Cardiac fibroblast (primary cell): ENCODE measurements at regions not wholly inside any gene's neighbourhood (a gene's known extent, or its start where the extent isn't known, plus 50 kb on each side); places are given as distances from the start of the nearest gene placed in this dataset.

Experiments used
- DNase-seq, 2 donors: peaks; one replicate each; pipeline versions ENCODE4 v3.0.0 to v3.0.0-alpha.2; 2010; ENCODE audit warnings: low read depth in 2 of 2
- H3K4me3 ChIP-seq, 2 donors: replicated peaks in 1 of 2; 1 replicate in 1 of 2; 2 replicates in 1 of 2; pipeline ENCODE4 v1.5.1; 2011; ENCODE audit warnings: low read depth in 2 of 2, low read length in 2 of 2, mild to moderate bottlenecking in 2 of 2, moderate library complexity in 1 of 2
- TF ChIP-seq, protein P1 (sequence below): IDR thresholded peaks from one replicate; pipeline ENCODE4 v1.5.1; 2011; ENCODE audit warnings: low read depth, mild to moderate bottlenecking, low read length, inconsistent platforms

DNA sequence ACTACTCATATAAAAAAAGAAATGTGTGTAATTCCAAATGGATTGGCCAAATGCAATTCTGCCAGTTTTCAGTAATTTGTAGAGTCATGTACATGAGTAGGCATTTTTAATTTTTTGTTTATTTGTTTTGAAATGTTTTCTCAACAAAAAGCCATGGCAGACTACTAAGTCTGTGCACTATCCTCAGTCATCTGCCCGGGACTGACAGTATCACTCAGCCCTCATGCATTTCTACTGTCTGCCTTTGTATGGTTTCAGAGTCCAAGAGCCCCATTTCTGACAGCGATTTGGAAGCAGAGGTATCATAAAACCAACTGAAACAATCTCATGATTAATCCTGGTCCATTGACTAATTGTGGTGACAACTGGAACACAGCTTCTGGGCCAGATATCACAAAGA is 109.9 kb upstream of the NYAP2 start:
- no peak for DNase-seq
- TF ChIP-seq, protein P1, sequence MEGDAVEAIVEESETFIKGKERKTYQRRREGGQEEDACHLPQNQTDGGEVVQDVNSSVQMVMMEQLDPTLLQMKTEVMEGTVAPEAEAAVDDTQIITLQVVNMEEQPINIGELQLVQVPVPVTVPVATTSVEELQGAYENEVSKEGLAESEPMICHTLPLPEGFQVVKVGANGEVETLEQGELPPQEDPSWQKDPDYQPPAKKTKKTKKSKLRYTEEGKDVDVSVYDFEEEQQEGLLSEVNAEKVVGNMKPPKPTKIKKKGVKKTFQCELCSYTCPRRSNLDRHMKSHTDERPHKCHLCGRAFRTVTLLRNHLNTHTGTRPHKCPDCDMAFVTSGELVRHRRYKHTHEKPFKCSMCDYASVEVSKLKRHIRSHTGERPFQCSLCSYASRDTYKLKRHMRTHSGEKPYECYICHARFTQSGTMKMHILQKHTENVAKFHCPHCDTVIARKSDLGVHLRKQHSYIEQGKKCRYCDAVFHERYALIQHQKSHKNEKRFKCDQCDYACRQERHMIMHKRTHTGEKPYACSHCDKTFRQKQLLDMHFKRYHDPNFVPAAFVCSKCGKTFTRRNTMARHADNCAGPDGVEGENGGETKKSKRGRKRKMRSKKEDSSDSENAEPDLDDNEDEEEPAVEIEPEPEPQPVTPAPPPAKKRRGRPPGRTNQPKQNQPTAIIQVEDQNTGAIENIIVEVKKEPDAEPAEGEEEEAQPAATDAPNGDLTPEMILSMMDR: no peak
- no peak overlapping the region for H3K4me3 ChIP-seq

DNA sequence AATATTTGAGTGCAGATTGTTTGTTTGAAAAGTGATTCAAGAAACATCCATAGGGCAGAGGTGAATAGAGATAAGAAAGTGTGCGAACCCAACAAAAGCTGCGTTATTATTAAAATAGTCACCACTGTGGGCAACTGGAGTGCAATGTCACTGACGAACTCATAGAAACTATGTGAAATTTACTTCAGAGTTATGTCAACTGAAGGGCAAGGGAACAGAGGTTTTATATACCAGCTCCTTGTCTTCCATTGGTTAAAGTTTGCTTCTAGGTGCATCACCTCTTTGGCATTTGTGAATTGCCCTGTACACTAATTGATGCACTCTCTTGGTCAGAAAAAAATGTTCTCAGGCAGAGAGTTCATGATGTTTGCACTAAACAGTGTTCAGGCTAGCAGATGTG is 110.5 kb upstream of the NYAP2 start:
- DNase-seq: no peak
- no peak overlapping the region for H3K4me3 ChIP-seq
- TF ChIP-seq, protein P1: no peak

DNA sequence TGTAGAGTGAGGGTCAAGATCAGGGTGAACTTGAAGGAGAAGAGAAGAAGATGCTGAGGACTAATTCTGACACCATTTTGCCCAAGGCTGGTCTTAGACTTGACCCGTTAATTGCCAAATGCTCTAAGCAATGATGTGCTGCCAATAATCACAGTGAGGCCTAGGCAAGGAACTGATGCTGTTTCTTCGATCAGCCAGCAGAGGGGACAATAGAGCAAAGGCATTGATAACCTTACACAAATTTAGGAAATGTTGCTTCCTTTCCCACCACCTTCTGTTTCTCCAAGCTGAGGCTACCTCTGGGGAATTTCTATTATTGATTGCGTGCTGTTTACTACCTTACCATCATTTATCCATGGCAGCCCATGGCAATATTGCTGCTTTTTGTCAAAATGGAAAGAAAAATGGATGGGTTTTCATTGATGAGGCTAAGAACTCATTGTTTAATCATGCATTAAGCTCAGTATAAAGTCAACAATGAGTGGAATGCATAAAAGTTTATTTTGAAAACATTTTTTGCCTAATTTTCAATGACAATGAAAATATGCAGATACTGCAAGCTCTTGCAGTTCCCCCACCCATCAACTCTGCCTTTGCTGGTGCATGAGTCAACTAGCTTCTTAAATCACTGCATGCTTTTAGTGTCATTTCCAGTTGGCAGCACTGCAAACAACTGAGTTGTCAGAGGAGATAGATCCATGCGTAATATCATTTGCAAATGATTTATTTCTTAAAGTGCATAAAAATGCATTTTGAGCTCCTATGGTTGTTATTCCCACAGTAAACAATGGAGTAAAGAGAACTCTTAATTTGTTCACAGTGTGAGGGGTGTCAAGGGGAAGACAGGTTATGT is 116.4 kb upstream of the NYAP2 start:
- peak; percentile 7 to 40 for DNase-seq
- no peak overlapping the region for H3K4me3 ChIP-seq
- TF ChIP-seq, protein P1: peak; percentile 80

DNA sequence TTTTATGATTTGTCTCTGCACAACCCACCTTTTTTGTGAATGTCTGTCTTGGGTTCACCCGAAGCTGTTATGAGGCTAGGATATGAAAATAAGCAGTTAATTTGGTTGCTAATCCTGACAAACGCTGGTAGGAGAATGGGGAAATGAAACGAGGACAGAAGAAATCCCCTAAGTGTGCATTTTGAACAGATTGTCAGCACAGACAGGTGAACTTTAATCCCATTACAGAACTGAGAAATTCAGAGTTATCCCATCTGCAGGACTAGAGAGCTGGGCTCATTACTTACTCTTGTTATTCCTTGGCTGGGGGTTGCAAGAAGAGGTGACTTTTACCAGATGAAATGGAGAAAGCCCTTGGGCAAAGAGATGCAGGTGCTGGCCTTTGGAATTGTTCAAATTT is 123.3 kb upstream of the NYAP2 start:
- DNase-seq: no peak
- H3K4me3 ChIP-seq: no peak overlapping the region
- TF ChIP-seq, protein P1: no peak

DNA sequence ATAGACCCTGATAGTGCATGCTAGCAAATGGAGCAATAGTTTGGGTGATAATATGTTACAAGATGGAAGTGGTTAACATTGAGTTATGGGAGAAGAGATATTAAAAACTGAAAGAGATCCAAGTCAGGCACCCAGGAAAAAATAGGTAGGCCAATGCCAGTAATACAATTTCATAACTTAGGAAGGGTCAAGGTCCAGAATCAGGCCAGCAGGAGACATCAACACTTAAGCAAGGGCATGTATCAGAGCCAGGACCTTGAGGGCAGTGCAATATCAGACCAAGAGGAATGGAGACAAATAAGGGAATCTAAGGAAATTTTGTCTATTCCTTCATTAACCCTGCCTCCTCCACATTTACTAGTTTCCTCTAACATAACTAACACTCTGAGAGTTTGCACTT is 124.1 kb upstream of the NYAP2 start:
- H3K4me3 ChIP-seq: no peak overlapping the region
- TF ChIP-seq, protein P1: no peak
- DNase-seq: no peak

DNA sequence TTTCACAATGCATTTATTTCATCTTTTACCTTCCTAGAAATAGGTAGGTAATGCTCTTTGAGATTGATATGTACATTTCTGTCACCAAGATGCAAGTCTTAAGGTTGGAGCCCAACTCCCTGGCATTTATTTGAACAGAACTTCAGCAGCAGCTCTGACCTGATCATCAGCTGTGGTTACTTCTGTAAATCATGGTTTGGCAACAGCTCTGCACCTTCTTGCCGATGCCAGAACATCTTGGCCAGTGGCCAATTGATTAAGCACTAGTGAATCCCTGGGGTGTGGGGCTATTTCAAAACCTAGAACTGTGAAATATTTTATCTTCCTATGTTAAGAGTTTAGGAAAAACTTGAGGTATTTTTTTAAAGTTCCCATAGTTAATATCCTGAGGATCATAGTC is 124.8 kb upstream of the NYAP2 start:
- peak; percentile 26 to 29 for DNase-seq
- H3K4me3 ChIP-seq: no peak overlapping the region
- TF ChIP-seq, protein P1: no peak
